ENCODE measurements at regions not wholly inside any gene's neighbourhood (a gene's known extent, or its start where the extent isn't known, plus 50 kb on each side); places are given as distances from the start of the nearest gene placed in this dataset.
"Not testable (repeated sequence)": the region's sequence is repeated elsewhere in the genome, so short reads cannot be mapped to it uniquely, and the experiment has no call there.

DNA sequence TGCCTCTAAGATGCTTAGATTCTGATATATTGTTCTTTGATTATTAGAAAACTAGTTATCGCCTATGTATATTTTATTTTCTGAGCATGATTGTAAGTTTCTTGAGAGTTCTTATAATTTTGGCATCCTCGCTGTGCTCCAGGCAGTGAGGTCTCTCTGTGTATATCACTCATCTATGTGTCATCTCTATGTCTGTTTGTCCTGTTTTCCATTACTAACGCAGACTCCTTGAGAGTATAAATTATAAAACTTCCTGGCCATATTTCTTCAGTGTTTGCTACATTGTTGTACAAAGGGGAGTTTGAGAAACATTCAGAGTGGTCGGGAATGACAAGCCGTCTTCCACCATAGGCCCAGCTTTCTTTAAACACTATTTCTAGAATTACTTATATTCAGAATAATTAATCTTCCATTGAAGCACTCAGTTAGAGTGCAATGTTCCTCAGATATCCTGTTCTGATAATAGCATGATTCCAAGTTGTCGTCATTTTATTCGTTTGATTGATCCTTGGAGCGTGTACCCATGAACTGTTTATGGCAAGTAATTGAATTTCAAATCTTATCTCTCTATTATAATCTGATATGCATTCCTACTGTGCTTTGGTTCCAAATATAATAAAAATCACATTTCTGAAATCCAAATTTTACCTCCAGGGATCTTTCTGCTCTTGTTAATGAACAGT, 206.6 kb downstream of the BAMBI start:
- TF ChIP-seq, protein P1, sequence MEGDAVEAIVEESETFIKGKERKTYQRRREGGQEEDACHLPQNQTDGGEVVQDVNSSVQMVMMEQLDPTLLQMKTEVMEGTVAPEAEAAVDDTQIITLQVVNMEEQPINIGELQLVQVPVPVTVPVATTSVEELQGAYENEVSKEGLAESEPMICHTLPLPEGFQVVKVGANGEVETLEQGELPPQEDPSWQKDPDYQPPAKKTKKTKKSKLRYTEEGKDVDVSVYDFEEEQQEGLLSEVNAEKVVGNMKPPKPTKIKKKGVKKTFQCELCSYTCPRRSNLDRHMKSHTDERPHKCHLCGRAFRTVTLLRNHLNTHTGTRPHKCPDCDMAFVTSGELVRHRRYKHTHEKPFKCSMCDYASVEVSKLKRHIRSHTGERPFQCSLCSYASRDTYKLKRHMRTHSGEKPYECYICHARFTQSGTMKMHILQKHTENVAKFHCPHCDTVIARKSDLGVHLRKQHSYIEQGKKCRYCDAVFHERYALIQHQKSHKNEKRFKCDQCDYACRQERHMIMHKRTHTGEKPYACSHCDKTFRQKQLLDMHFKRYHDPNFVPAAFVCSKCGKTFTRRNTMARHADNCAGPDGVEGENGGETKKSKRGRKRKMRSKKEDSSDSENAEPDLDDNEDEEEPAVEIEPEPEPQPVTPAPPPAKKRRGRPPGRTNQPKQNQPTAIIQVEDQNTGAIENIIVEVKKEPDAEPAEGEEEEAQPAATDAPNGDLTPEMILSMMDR (IDR thresholded peaks at IDR 0.05; ENCODE audit: insufficient read depth, low read length, poor library complexity, severe bottlenecking): no peak
- Histone ChIP-seq H3K36me3 (ENCODE audit: control insufficient read depth, insufficient read depth, low read length) (no peaks in the 10 kb centered on the region), H3K27me3 (replicated peaks; ENCODE audit: control insufficient read depth, insufficient read depth, low read length) (no peaks in the 10 kb centered on the region), H3K4me3 (replicated peaks; ENCODE audit: low read depth, low read length) (no peak overlapping the region)
- DNase-seq (ENCODE audit: extremely low read depth, insufficient read length): no peak

DNA sequence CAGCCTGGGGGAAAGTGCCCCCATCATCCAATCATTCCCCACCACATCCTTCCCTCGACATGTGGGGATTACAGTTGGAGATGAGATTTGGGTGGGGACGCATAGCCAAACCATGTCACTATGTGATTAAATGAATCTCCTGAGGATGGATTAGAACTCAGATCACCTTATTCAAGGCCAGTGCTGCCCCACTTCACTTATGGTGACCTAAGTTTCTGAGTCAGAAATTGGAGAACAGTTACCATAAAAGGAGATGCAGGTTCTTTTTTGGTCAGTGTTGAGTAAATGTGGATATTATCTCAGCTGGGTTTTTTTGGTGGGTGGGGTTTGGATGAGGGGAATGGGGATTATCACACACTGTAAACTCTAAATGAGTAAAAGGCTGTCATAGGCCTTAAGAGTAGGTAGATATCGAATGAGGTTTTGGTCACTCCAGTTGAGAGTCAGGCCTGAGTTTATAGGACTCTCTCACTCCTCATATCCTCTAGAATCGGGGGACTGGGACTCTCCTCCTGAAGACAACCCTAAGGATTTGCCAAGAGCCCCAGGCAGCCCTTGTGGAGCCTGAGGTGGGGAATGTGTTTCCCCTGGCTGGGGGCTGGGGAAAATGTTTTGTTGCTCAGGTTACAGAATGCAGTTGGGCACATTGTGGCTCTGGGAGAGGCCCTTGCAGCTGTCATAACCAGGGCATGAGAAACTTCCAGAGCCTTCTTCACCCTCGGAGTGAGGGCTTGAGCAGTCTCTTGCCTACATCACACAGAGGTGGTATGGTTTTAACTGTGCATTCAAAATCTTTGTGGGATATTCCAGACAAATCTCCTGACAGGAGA, 213.0 kb downstream of the BAMBI start:
- TF ChIP-seq, protein P1 (IDR thresholded peaks at IDR 0.05; ENCODE audit: insufficient read depth, low read length, poor library complexity, severe bottlenecking): no peak
- Histone ChIP-seq H3K36me3 (ENCODE audit: control insufficient read depth, insufficient read depth, low read length) (no peaks in the 10 kb centered on the region), H3K27me3 (replicated peaks; ENCODE audit: control insufficient read depth, insufficient read depth, low read length) (no peaks in the 10 kb centered on the region), H3K4me3 (replicated peaks; ENCODE audit: low read depth, low read length) (no peak overlapping the region)
- DNase-seq (ENCODE audit: extremely low read depth, insufficient read length): no peak

DNA sequence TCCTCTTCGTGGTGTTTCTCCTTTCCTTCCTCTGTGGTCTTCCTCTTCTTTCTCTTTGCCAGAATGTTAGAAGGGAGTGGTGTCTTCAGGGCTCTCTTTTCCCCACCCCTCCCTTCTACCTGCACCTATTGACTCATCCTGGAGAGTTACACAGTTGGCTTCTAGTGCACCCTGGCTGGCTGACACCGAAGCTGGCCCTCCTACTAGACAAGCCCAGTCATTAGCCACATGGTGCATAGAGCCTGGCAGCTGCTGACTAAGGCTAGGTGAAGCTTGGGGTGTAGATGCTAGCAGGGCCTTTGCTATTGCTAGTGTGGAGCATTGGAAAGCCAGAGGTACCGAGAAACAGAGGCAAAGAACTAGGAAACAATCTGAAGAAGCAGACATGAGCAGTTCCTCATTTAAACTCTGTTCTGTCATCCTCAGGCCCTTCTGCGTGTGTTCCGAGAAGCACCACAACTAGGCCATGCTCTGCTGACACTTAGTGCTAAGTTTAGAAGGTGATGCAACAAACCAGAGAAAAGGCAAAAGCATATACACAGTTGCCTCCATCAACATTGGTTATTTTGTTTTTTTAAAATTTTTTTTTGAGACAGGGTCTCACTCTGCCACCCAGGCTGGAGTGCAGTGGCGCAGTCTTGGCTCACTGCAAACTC, 213.9 kb downstream of the BAMBI start:
- Histone ChIP-seq H3K4me3 (replicated peaks; ENCODE audit: low read depth, low read length) (no peak overlapping the region), H3K36me3 (ENCODE audit: control insufficient read depth, insufficient read depth, low read length) (no peaks in the 10 kb centered on the region), H3K27me3 (replicated peaks; ENCODE audit: control insufficient read depth, insufficient read depth, low read length) (no peaks in the 10 kb centered on the region)
- no peak for DNase-seq (ENCODE audit: extremely low read depth, insufficient read length)
- TF ChIP-seq, protein P1 (IDR thresholded peaks at IDR 0.05; ENCODE audit: insufficient read depth, low read length, poor library complexity, severe bottlenecking): no peak

DNA sequence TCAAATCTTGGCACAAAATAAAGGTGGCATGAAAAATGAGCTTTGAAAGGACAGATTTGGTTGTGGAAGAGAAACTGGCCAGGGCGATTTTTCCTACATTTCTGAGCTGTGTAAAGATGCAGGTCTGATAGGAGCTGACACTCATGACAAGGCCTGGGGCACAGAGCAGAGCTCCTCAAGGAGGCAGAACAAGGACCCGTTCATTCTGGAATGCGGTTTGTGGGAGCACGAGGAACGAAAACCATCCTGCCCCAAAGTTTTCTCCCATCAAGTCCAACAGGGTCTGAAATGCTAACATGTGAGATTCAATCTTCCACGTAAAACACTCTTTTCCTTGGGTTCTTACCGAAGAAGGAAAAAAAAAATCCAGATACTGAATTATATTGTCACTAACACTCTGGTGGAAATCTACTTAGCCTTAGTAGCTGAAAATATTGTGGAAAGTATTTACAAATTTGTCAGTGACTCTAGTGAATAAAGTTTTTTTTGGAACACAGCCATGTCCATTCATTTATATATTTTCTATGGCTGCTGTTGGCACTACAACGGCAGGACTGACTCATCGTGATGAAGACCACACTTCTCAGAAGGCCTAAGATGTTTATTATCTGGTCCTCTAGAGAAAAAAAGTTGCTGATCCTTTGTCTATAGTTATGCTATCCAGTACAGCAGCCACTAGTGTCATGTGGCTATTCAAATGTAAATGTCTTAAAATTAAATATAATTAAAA, 215.7 kb downstream of the BAMBI start:
- H3K36me3 ChIP-seq (ENCODE audit: control insufficient read depth, insufficient read depth, low read length): no peaks in the 10 kb centered on the region
- TF ChIP-seq, protein P1 (IDR thresholded peaks at IDR 0.05; ENCODE audit: insufficient read depth, low read length, poor library complexity, severe bottlenecking): no peak
- no peak for DNase-seq (ENCODE audit: extremely low read depth, insufficient read length)
- H3K27me3 ChIP-seq (replicated peaks; ENCODE audit: control insufficient read depth, insufficient read depth, low read length): no peaks in the 10 kb centered on the region
- H3K4me3 ChIP-seq (replicated peaks; ENCODE audit: low read depth, low read length): no peak overlapping the region

DNA sequence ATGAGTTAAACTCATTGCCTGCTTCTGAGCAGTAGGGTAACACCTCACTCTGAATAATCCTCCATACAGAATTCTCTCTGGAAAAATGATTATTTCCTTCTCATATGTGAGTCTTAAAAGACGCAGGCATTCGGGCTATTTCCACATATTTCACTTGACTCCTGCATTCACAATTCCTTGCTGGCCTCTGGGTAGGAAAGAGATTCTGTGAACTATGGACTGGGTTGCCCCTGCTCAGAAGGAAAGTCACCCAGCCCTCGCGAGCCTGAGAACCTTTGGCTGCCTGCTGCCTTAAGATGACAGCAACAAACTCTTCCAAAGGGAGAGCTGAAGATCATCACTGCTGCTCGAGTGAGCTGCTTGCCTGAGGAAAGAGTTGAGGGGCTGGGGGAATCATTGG, 216.8 kb downstream of the BAMBI start:
- Histone ChIP-seq H3K4me3 (replicated peaks; ENCODE audit: low read depth, low read length) (no peak overlapping the region), H3K36me3 (ENCODE audit: control insufficient read depth, insufficient read depth, low read length) (no peaks in the 10 kb centered on the region), H3K27me3 (replicated peaks; ENCODE audit: control insufficient read depth, insufficient read depth, low read length) (no peaks in the 10 kb centered on the region)
- no peak for DNase-seq (ENCODE audit: extremely low read depth, insufficient read length)
- TF ChIP-seq, protein P1 (IDR thresholded peaks at IDR 0.05; ENCODE audit: insufficient read depth, low read length, poor library complexity, severe bottlenecking): no peak

DNA sequence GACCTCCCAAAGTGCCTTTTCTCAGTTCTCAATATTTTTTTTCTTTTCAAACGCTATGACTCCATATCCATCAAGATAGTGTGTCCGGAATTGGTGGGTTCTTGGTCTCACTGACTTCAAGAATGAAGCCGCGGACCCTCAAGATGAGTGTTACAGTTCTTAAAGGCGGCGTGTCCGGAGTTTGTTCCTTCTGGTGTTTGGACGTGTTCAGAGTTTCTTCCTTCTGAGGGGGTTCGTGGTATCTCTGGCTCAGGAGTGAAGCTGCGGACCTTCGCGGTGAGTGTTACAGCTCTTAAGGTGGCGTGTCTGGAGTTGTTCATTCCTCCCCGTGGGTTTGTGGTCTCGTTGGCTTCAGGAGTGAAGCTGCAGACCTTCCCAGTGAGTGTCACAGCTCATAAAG, 218.3 kb downstream of the BAMBI start:
- H3K36me3 ChIP-seq (ENCODE audit: control insufficient read depth, insufficient read depth, low read length); H3K4me3 ChIP-seq (replicated peaks; ENCODE audit: low read depth, low read length); H3K27me3 ChIP-seq (replicated peaks; ENCODE audit: control insufficient read depth, insufficient read depth, low read length); DNase-seq (ENCODE audit: extremely low read depth, insufficient read length): not testable (repeated sequence)

DNA sequence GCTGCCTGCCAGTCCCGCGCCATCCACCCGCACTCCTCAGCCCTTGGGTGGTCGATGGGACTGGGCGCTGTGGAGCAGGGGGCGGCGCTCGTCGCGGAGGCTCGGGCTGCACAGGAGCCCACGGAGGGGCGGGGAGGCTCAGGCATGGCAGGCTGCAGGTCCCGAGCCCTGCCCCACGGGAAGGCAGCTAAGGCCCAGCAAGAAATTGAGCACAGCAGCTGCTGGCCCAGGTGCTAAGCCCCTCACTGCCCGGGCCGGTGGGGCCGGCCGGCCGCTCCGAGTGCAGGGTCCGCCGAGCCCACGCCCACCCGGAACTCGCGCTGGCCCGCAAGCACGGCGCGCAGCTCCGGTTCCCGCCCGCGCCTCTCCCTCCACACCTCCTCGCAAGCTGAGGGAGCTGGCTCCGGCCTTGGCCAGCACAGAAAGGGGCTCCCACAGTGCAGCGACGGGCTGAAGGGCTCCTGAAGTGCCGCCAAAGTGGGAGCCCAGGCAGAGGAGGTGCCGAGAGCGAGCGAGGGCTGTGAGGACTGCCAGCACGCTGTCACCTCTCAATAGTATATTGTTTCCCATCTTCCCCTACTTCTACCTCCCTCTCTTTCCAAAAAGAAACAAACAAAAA, 219.6 kb downstream of the BAMBI start:
- H3K36me3 ChIP-seq (ENCODE audit: control insufficient read depth, insufficient read depth, low read length); DNase-seq (ENCODE audit: extremely low read depth, insufficient read length); H3K27me3 ChIP-seq (replicated peaks; ENCODE audit: control insufficient read depth, insufficient read depth, low read length); H3K4me3 ChIP-seq (replicated peaks; ENCODE audit: low read depth, low read length): not testable (repeated sequence)

All from GM06990 (cell line).